Neural progenitor cell (in vitro differentiated cells): ENCODE measurements at regions not wholly inside any gene's neighbourhood (a gene's known extent, or its start where the extent isn't known, plus 50 kb on each side); places are given as distances from the start of the nearest gene placed in this dataset.

Source experiments
- DNase-seq: peaks from one replicate; pipeline ENCODE4 v3.0.0-alpha.2; 2016; ENCODE audit warnings: low spot score
- H2AFZ ChIP-seq: fragments of 200-600 bp; sonication (generic); replicated peaks from 2 replicates; pipeline ENCODE4 v1.6.1; 2016; ENCODE audit warnings: antibody characterized with exemption
- H3F3A ChIP-seq: fragments of 200-600 bp; sonication (generic); 2 replicates; pipeline ENCODE4 v1.6.1; 2016; ENCODE audit warnings: antibody characterized with exemption, low read depth
- H3K27ac ChIP-seq: fragments of 200-600 bp; sonication (generic); 2 replicates; pipeline ENCODE4 v1.5.1; 2016; ENCODE audit warnings: mild to moderate bottlenecking
- H3K27me3 ChIP-seq: fragments of 200-600 bp; sonication (generic); 2 replicates; pipeline ENCODE4 v1.6.1; 2016; ENCODE audit warnings: mild to moderate bottlenecking, moderate library complexity
- H3K36me3 ChIP-seq: fragments of 200-600 bp; sonication (generic); 2 replicates; pipeline ENCODE4 v1.5.1; 2016
- H3K4me1 ChIP-seq: fragments of 200-600 bp; sonication (generic); 2 replicates; pipeline ENCODE4 v1.6.1; 2016; ENCODE audit warnings: mixed run types
- H3K4me2 ChIP-seq: fragments of 200-600 bp; sonication (generic); 2 replicates; pipeline ENCODE4 v1.6.1; 2016
- H3K4me3 ChIP-seq: fragments of 200-600 bp; sonication (generic); 2 replicates; pipeline ENCODE4 v1.5.1; 2016
- H3K79me2 ChIP-seq: fragments of 200-600 bp; sonication (generic); 2 replicates; pipeline ENCODE4 v1.6.1; 2016; ENCODE audit warnings: low read depth
- H3K9ac ChIP-seq: fragments of 200-600 bp; sonication (generic); 2 replicates; pipeline ENCODE4 v1.6.1; 2016
- H3K9me3 ChIP-seq: fragments of 200-600 bp; sonication (generic); 2 replicates; pipeline ENCODE4 v1.5.1; 2016; ENCODE audit warnings: low read depth
- H4K20me1 ChIP-seq: fragments of 200-600 bp; sonication (generic); 2 replicates; pipeline ENCODE4 v1.6.1; 2016; ENCODE audit warnings: low read depth
- H3K27ac Mint-ChIP-seq: 3 replicates; pipeline ENCODE4 v1.8.0; 2021; ENCODE audit warnings: mixed read lengths
- H3K27me3 Mint-ChIP-seq: 2 replicates; pipeline ENCODE4 v1.8.0; 2022; ENCODE audit warnings: low read depth, mild to moderate bottlenecking, inconsistent platforms, moderate library complexity, mixed read lengths; ENCODE audit not compliant: insufficient read depth
- H3K36me3 Mint-ChIP-seq: 3 replicates; pipeline ENCODE4 v1.8.0; 2021; ENCODE audit warnings: mixed read lengths
- H3K4me1 Mint-ChIP-seq: 3 replicates; pipeline ENCODE4 v1.8.0; 2021; ENCODE audit warnings: mixed read lengths
- H3K4me3 Mint-ChIP-seq: 3 replicates; pipeline ENCODE4 v1.8.0; 2021; ENCODE audit warnings: mild to moderate bottlenecking, moderate library complexity, mixed read lengths
- H3K9me3 Mint-ChIP-seq: 3 replicates; pipeline ENCODE4 v1.8.0; 2020; ENCODE audit warnings: mixed read lengths
- EZH2 ChIP-seq: fragments of 200-600 bp; sonication (generic); IDR thresholded peaks from 2 replicates; pipeline ENCODE4 v1.6.1; 2017; ENCODE audit warnings: antibody characterized with exemption, mild to moderate bottlenecking, moderate library complexity
- EZH2phosphoT487 ChIP-seq: fragments of 200-600 bp; sonication (generic); IDR thresholded peaks from 2 replicates; pipeline ENCODE4 v1.6.1; 2017; ENCODE audit warnings: antibody characterized with exemption
- TF ChIP-seq, protein P1 (sequence below): fragments of 200-600 bp; sonication (generic); IDR thresholded peaks from 2 replicates; pipeline ENCODE4 v1.5.1; 2017; ENCODE audit warnings: antibody characterized with exemption, mild to moderate bottlenecking

DNA sequence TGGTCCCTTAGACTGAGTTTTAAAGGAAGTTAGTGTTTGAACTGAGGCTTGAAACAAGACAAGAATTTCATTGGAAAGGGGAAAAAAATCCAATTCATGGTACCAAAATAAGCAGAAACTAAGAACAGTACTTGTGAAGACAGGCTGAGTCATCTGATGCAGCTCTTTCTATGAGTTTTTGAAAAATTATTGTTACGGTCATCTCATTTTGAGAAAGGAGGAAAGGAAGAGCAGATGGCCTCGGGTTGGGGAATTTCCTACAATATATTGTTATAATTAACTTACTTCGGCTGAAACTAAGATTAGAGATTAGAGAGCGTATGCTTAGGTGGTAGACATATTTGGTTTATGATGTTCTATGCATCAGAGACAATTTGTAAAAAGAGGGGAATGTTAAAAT lies 2164.8 kb upstream of the AGA start:
- Histone ChIP-seq H3K27ac (no peak overlapping the region), H4K20me1 (no peaks in the 10 kb centered on the region), H2AFZ (no peak overlapping the region), H3K27me3 (no peaks in the 10 kb centered on the region), H3K79me2 (no peaks in the 10 kb centered on the region), H3K4me3 (no peak overlapping the region), H3K4me2 (no peak overlapping the region), H3K9me3 (no peaks in the 10 kb centered on the region), H3K36me3 (no peaks in the 10 kb centered on the region), H3K9ac (no peak overlapping the region), H3K4me1 (no peaks in the 10 kb centered on the region), H3F3A (no peaks in the 10 kb centered on the region)
- no peak for DNase-seq
- Mint-ChIP-seq H3K27ac (no peak overlapping the region), H3K36me3 (no peaks in the 10 kb centered on the region), H3K9me3 (no peaks in the 10 kb centered on the region), H3K4me1 (no peaks in the 10 kb centered on the region), H3K27me3 (no peaks in the 10 kb centered on the region), H3K4me3 (no peak overlapping the region)
- TF ChIP-seq EZH2phosphoT487: no peak
- TF ChIP-seq, protein P1, sequence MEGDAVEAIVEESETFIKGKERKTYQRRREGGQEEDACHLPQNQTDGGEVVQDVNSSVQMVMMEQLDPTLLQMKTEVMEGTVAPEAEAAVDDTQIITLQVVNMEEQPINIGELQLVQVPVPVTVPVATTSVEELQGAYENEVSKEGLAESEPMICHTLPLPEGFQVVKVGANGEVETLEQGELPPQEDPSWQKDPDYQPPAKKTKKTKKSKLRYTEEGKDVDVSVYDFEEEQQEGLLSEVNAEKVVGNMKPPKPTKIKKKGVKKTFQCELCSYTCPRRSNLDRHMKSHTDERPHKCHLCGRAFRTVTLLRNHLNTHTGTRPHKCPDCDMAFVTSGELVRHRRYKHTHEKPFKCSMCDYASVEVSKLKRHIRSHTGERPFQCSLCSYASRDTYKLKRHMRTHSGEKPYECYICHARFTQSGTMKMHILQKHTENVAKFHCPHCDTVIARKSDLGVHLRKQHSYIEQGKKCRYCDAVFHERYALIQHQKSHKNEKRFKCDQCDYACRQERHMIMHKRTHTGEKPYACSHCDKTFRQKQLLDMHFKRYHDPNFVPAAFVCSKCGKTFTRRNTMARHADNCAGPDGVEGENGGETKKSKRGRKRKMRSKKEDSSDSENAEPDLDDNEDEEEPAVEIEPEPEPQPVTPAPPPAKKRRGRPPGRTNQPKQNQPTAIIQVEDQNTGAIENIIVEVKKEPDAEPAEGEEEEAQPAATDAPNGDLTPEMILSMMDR: no peak
- TF ChIP-seq EZH2: no peak

DNA sequence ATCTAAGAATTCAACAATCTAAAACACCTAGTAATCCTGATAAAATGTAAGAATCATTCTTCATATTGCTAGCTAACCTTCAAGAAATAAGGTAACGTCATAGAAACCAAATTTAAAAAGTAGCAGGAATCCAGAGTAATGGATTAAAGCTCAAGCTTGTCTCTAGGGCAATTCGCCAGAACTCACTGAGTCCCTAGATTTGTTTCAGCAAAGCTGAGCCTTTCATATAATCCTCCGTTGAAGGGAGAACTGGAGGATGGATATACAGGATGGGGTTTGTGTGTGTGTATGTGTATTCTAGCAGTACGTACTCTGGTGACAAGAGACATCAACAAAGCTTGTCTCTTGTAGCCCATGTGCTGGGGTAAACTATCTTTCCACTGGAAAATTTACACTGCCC lies 2173.5 kb upstream of the AGA start:
- Histone ChIP-seq H3K27ac (no peak overlapping the region), H4K20me1 (no peaks in the 10 kb centered on the region), H3K36me3 (no peaks in the 10 kb centered on the region), H3K9me3 (no peaks in the 10 kb centered on the region), H3K27me3 (no peaks in the 10 kb centered on the region), H3K4me1 (no peaks in the 10 kb centered on the region), H3F3A (no peaks in the 10 kb centered on the region), H2AFZ (no peak overlapping the region), H3K79me2 (no peaks in the 10 kb centered on the region), H3K9ac (no peak overlapping the region), H3K4me3 (no peak overlapping the region), H3K4me2 (no peak overlapping the region)
- no peaks in the 10 kb centered on the region for H3K27me3 Mint-ChIP-seq
- no peaks in the 10 kb centered on the region for H3K36me3 Mint-ChIP-seq
- peaks cover 2% of the 10 kb centered on the region for H3K9me3 Mint-ChIP-seq
- H3K4me1 Mint-ChIP-seq: no peaks in the 10 kb centered on the region
- TF ChIP-seq, protein P1: no peak
- TF ChIP-seq EZH2 (no peak), EZH2phosphoT487 (no peak)
- H3K4me3 Mint-ChIP-seq: no peak overlapping the region
- no peak overlapping the region for H3K27ac Mint-ChIP-seq
- DNase-seq: no peak

DNA sequence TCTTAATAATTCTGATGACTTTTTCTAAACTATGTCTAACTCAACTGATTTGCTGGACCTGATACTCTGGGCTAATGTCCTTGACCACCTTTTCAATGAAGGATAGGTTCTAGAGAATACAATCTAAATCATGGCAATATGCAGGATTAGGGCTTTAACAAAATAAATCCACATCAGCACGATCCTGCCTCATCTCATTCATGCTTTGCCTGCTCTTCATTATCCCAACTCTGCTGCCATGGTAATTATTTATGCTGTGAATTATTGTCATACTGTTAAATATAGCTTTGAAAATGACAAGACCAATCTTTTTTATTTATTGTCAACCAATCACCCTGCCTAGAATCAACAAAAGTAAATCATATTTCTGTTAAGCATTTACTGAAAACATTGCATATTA lies 2176.7 kb upstream of the AGA start:
- Histone ChIP-seq H3F3A (no peaks in the 10 kb centered on the region), H4K20me1 (no peaks in the 10 kb centered on the region), H3K27ac (no peak overlapping the region), H3K9ac (no peak overlapping the region), H3K79me2 (no peaks in the 10 kb centered on the region), H3K4me3 (no peak overlapping the region), H3K4me2 (no peak overlapping the region), H3K9me3 (no peaks in the 10 kb centered on the region), H2AFZ (no peak overlapping the region), H3K36me3 (no peaks in the 10 kb centered on the region), H3K4me1 (no peaks in the 10 kb centered on the region), H3K27me3 (no peaks in the 10 kb centered on the region)
- no peak for TF ChIP-seq EZH2phosphoT487
- no peak for TF ChIP-seq EZH2
- TF ChIP-seq, protein P1: no peak
- Mint-ChIP-seq H3K36me3 (no peaks in the 10 kb centered on the region), H3K27ac (no peak overlapping the region), H3K27me3 (no peaks in the 10 kb centered on the region), H3K4me1 (no peaks in the 10 kb centered on the region), H3K9me3 (peaks cover 2% of the 10 kb centered on the region), H3K4me3 (no peak overlapping the region)
- DNase-seq: no peak

DNA sequence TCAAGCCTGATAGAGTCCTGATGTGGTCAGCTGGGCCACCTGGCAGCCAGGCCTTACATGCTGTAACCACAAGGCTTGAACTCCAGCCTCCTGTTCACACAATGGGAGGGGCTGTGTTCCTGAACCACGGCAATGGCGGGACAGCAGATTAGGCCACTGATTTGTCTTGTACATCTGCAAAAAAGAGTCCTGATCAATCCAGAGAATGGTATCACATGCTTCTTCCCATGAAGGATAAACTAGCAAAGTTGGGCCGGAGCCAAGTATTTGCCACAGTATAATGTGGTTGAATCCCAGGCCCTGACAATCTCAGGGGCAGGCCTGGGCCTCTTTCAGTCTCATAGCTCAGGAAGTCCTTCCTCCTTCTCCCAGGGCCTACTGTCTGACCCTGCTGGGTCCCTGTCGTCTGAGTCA lies 2182.5 kb upstream of the AGA start:
- TF ChIP-seq EZH2 (no peak), EZH2phosphoT487 (no peak)
- TF ChIP-seq, protein P1: no peak
- no peaks in the 10 kb centered on the region for H3K36me3 Mint-ChIP-seq
- Histone ChIP-seq H3K27me3 (no peaks in the 10 kb centered on the region), H3K4me2 (no peak overlapping the region), H4K20me1 (no peaks in the 10 kb centered on the region), H3K36me3 (no peaks in the 10 kb centered on the region), H3K9me3 (no peaks in the 10 kb centered on the region), H3K79me2 (no peaks in the 10 kb centered on the region), H3K4me1 (no peaks in the 10 kb centered on the region), H3K9ac (no peak overlapping the region), H3F3A (no peaks in the 10 kb centered on the region), H2AFZ (no peak overlapping the region), H3K4me3 (no peak overlapping the region), H3K27ac (no peak overlapping the region)
- no peak overlapping the region for H3K27ac Mint-ChIP-seq
- no peak overlapping the region for H3K4me3 Mint-ChIP-seq
- no peaks in the 10 kb centered on the region for H3K4me1 Mint-ChIP-seq
- H3K27me3 Mint-ChIP-seq: no peaks in the 10 kb centered on the region
- H3K9me3 Mint-ChIP-seq: no peaks in the 10 kb centered on the region
- DNase-seq: peak; percentile 2
